OCI-M2 (cell line): ENCODE measurements at regions not wholly inside any gene's neighbourhood (a gene's known extent, or its start where the extent isn't known, plus 50 kb on each side); places are given as distances from the start of the nearest gene placed in this dataset.
"Not testable (repeated sequence)": the region's sequence is repeated elsewhere in the genome, so short reads cannot be mapped to it uniquely, and the experiment has no call there.

Experiments
- DNase-seq: peaks from one replicate; lab custom pipeline; 2025; ENCODE audit not compliant: unreplicated experiment; lab: John Stamatoyannopoulos, UW

GRCh38 chr6:28794175-28795002 lies 129.4 kb downstream of the TRIM27 start:
- DNase-seq, result no peak

DNA sequence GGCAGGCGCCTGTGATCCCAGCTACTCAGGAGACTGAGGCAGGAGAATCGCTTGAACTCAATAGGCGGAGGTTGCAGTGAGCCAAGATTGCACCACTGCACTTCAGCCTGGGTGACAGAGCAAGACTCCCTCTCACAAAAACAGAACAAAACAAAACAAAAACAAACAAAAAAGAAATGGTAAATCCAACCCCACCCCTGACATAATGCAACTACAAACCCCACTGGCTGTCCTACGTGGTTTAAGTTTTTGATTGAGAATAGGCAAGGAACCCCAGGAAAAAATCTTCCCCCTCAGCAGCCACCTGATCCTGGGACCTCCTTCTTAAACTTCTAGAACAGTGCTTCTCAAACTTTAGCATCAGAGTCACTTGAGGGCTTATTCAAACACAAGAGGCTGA lies 123.1 kb downstream of the TRIM27 start:
- not testable (repeated sequence) for DNase-seq

- peak; percentile 86 for DNase-seq
Measured at GRCh38 chr6:28802417-28803336, 121.1 kb downstream of the TRIM27 start.

DNA sequence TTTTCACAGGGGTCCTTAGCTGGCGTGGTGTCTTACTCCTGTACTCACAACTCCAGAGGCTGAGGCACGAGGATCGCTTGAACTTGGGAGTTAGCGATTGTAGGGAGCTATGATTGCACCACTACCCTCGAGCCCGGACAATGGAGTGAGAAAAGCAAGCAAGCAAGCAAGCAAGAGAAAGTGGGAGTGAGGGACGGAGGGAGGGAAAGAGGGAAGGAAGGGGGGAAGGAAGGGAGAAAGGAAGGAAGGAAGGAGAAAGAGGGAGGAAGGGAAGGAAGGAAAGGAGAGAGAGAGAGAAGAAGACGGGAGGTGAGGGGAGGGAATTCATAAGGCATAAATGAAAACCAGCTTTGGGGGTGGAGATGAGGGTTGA lies 120.5 kb downstream of the TRIM27 start:
- no peak for DNase-seq

- DNase-seq, result peak; percentile 89
Measured at GRCh38 chr6:28807682-28808280, 116.0 kb downstream of the TRIM27 start.

DNA sequence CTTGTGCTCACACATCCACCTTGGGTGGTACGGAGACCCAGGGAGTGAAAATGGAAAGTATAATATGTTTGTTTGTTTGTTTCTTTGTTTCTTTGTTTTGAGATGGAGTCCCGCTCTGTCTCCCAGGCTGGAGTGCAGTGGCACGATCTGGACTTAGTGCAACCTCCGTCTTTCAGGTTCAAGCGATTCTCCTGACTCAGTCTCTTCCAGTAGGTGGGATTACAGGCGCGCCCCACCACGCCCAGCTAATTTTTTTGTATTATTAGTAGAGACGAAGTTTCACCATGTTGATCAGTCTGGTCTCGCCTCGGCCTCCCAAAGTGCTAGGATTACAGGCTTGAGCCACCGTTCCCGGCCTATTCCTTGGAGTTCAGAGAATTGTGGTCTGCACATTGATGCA lies 115.4 kb downstream of the TRIM27 start:
- no peak for DNase-seq

DNA sequence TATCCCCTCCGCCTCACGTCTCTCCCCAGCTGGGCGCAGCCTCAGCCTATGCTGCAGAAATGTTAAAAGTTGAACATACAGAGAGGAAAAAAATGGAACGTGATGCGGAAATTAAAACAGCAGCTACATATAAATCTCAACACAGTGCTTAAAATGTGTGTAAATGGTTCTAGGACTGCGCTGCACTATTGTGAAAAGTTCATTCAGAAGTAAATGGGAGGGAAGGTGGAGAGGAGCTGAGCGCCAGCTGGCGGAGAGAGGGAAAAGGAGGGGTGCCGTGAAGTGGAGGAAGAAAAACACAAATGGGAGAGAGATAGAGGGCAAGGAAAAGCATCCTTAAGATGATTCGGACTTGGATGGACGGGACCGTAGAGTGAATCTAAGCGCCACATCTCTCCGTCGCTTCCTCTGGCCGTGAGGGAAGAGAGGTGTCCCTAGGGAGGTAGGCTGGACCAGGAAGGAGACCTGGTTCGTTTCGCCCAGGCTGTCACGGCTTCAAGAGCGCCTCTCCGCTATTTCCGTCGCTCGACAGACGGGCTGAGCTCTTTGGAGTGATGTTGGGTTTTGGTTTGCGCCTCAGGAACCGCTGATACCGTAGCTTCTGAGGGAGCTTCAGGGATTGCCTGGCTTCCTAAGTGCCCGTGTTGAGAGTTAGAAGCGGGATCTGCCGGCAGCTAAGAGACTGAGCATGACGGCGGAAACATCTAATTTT lies 113.7 kb downstream of the TRIM27 start:
- no peak for DNase-seq

DNA sequence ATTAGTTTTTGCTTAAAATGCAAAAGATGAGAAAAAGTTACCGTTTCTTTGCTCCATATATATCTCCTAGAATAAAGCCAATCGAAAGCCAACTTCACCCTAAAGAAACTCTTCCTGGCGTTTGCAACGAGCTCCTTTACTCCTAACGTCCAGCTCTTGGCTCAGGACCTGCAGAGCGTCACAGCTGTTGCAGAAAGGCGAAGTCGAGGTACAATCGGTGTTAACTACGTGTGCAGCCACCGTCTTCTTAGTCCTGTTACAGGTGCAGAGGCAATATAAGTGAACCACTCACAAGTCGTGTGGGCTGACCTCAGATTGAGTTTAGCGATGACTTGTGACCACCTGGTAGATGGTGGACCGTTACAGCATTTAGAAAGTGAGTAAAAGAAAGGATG lies 113.1 kb downstream of the TRIM27 start:
- DNase-seq, result no peak

GRCh38 chr6:28811873-28812272 lies 111.9 kb downstream of the TRIM27 start:
- peak; percentile 67 for DNase-seq

GRCh38 chr6:28812778-28813569 lies 110.8 kb downstream of the TRIM27 start:
- DNase-seq, result no peak

GRCh38 chr6:28814032-28814976 lies 109.5 kb downstream of the TRIM27 start:
- DNase-seq, result no peak

- DNase-seq, result no peak
Measured at GRCh38 chr6:28816339-28816908, 107.4 kb downstream of the TRIM27 start.

- DNase-seq, result peak; percentile 98
Measured at GRCh38 chr6:28816909-28817807, 106.6 kb downstream of the TRIM27 start.

- DNase-seq, result no peak
Measured at GRCh38 chr6:28817808-28818145, 106.0 kb downstream of the TRIM27 start.

DNA sequence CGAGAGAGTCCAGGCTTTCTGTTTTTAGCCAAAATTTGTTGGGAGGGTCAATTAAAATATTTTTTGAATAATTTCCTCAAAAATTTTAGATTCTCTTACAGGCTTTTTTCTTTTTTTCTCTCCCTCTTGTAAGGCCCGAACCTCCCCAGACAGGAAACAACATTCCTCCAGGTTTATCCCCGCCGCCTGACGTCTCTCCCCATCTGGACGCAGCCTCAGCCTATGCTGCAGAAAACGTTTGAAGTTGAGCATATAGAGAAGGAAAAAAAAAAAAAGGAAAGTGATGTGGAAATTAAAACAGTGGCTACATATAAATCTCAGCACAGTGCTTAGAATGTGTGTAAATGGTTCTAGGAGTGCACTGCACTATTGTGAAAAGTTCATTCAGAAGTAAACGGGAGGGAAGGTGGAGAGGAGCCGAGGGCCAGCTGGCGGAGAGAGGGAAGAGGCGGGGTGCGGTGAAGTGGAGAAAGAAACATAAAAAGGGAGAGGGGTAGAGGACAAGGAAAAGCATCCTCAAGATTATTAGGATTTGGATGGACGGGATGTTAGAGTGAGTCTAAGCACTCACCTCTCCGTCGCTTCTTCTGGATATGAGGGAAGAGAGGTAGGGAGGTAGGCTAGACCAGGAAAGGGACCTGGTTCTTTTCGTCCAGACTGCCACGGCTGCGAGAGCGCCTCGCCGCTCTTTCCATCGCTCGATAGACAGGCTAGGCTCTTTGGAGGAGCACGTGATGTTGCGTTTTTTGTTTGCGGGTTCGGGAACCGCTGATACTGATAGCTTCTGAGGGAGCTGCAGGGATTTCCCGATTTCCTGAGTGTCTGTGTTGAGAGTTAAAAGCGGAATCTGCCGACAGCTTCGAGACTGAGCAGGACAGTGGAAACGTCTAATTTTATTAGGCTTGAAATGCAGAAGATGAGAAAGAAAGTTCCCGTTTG lies 98.7 kb downstream of the TRIM27 start:
- DNase-seq, result no peak

- DNase-seq, result no peak
Measured at GRCh38 chr6:28825732-28826293, 98.0 kb downstream of the TRIM27 start.
